HepG2 (cell line): ENCODE measurements at regions not wholly inside any gene's neighbourhood (a gene's known extent, or its start where the extent isn't known, plus 50 kb on each side); places are given as distances from the start of the nearest gene placed in this dataset.

ENCODE experiments used
- ARID2 ChIP-seq: sonication (generic); formaldehyde crosslinking; IDR thresholded peaks from 2 replicates; pipeline ENCODE4 v1.8.1; 2022; ENCODE audit warnings: mild to moderate bottlenecking, missing genetic modification reagents, borderline replicate concordance
- BCL6 ChIP-seq: IDR thresholded peaks from 2 replicates; pipeline ENCODE4 v1.6.1; 2016; ENCODE audit warnings: missing genetic modification reagents, missing compliant biosample characterization
- CC2D1A ChIP-seq: sonication (generic); formaldehyde crosslinking; IDR thresholded peaks from 2 replicates; pipeline ENCODE4 v1.8.1; 2023; ENCODE audit warnings: mild to moderate bottlenecking, missing genetic modification reagents
- DPF2 ChIP-seq: sonication (generic); formaldehyde crosslinking; IDR thresholded peaks from 2 replicates; pipeline ENCODE4 v1.4.0; 2020; ENCODE audit warnings: mild to moderate bottlenecking, low read depth, missing genetic modification reagents, borderline replicate concordance
- FOSL1 ChIP-seq: sonication (generic); formaldehyde crosslinking; IDR thresholded peaks from 2 replicates; pipeline ENCODE4 v1.9.0; 2021; ENCODE audit warnings: missing genetic modification reagents, borderline replicate concordance
- HMG20B ChIP-seq: conservative IDR thresholded peaks from 2 replicates; pipeline ENCODE4 v1.6.1; 2016; ENCODE audit warnings: missing genetic modification reagents, missing compliant biosample characterization
- HOXA3 ChIP-seq: sonication (generic); formaldehyde crosslinking; IDR thresholded peaks from 2 replicates; pipeline ENCODE4 v1.5.0; 2020; ENCODE audit warnings: missing genetic modification reagents
- ISX ChIP-seq: sonication (generic); formaldehyde crosslinking; conservative IDR thresholded peaks from 2 replicates; pipeline ENCODE4 v1.5.0; 2020; ENCODE audit warnings: missing genetic modification reagents
- KDM5B ChIP-seq: sonication (generic); formaldehyde crosslinking; IDR thresholded peaks from 2 replicates; pipeline ENCODE4 v1.4.0; 2020; ENCODE audit warnings: missing genetic modification reagents, mild to moderate bottlenecking, borderline replicate concordance
- NCOA2 ChIP-seq: sonication (generic); formaldehyde crosslinking; IDR thresholded peaks from 2 replicates; pipeline ENCODE4 v1.8.0; 2022; ENCODE audit warnings: inconsistent platforms
- SMC3 ChIP-seq: IDR thresholded peaks from 2 replicates; pipeline ENCODE4 v1.6.1; 2011; ENCODE audit warnings: low read length, improper control_type of control experiment
- SRY ChIP-seq: sonication (generic); formaldehyde crosslinking; IDR thresholded peaks from 2 replicates; pipeline ENCODE4 v1.8.0; 2022; ENCODE audit warnings: mild to moderate bottlenecking, missing genetic modification reagents
- TBX3 ChIP-seq: fragments of 450-650 bp; IDR thresholded peaks from 2 replicates; pipeline ENCODE4 v1.6.1; 2017; ENCODE audit warnings: antibody characterized with exemption, mild to moderate bottlenecking, inconsistent platforms, borderline replicate concordance
- ZFAT ChIP-seq: sonication (generic); formaldehyde crosslinking; conservative IDR thresholded peaks from 2 replicates; pipeline ENCODE4 v1.8.1; 2023; ENCODE audit warnings: missing genetic modification reagents, inconsistent platforms
- ZNF24 ChIP-seq: fragments of 450-650 bp; IDR thresholded peaks from 2 replicates; pipeline ENCODE4 v1.6.1; 2017; ENCODE audit warnings: antibody characterized with exemption, mild to moderate bottlenecking
- ZNF350 ChIP-seq: sonication (generic); formaldehyde crosslinking; IDR thresholded peaks from 2 replicates; pipeline ENCODE4 v1.4.0; 2020; ENCODE audit warnings: mild to moderate bottlenecking, low read depth, missing genetic modification reagents, borderline replicate concordance
- ZNF367 ChIP-seq: sonication (generic); formaldehyde crosslinking; IDR thresholded peaks from 2 replicates; pipeline ENCODE4 v1.4.0; 2020; ENCODE audit warnings: missing genetic modification reagents, borderline replicate concordance
- ZNF574 ChIP-seq: sonication (generic); formaldehyde crosslinking; IDR thresholded peaks from 2 replicates; pipeline ENCODE4 v1.4.0; 2020; ENCODE audit warnings: missing genetic modification reagents
- ZNF607 ChIP-seq: sonication (generic); formaldehyde crosslinking; IDR thresholded peaks from 2 replicates; pipeline ENCODE4 v1.5.1; 2020; ENCODE audit warnings: missing genetic modification reagents, mild to moderate bottlenecking, borderline replicate concordance
- ZNF652 ChIP-seq: IDR thresholded peaks from 2 replicates; pipeline ENCODE4 v1.6.1; 2016; ENCODE audit warnings: low read depth, borderline replicate concordance
- ZSCAN22 ChIP-seq: sonication (generic); formaldehyde crosslinking; IDR thresholded peaks from 2 replicates; pipeline ENCODE4 v1.4.0; 2020; ENCODE audit warnings: mild to moderate bottlenecking, missing genetic modification reagents
- TF ChIP-seq, protein P1 (sequence below): sonication (generic); formaldehyde crosslinking; conservative IDR thresholded peaks from 2 replicates; pipeline ENCODE4 v1.4.0; 2020; ENCODE audit warnings: missing genetic modification reagents
- TF ChIP-seq, protein P2 (sequence below): sonication (generic); formaldehyde crosslinking; conservative IDR thresholded peaks from 2 replicates; pipeline ENCODE4 v1.8.1; 2023; ENCODE audit warnings: missing genetic modification reagents
- TF ChIP-seq, protein P3 (sequence below): sonication (generic); formaldehyde crosslinking; IDR thresholded peaks from 2 replicates; pipeline ENCODE4 v1.5.1; 2020; ENCODE audit warnings: mild to moderate bottlenecking, moderate library complexity, missing genetic modification reagents

GRCh38 chr2:109680523-109681297, 66.5 kb downstream of the SOWAHC start (continued):
- TF ChIP-seq ZNF574 (CRISPR knock-in tag) (no peak), ZSCAN22 (CRISPR knock-in tag) (no peak), HMG20B (CRISPR knock-in tag) (no peak), ARID2 (0 out of 2 replicates have a peak, but pooled peaks have one; percentile 9), ZNF350 (CRISPR knock-in tag) (no peak), NCOA2 (CRISPR knock-in tag) (0 out of 2 replicates have a peak, but pooled peaks have one; percentile 27), ZNF367 (no peak), BCL6 (CRISPR knock-in tag) (peak; percentile 52; the same call in 1 of the 2 replicates), DPF2 (no peak), SMC3 (no peak), KDM5B (CRISPR knock-in tag) (no peak), ZFAT (CRISPR knock-in tag) (no peak), ISX (CRISPR knock-in tag) (no peak), TBX3 (no peak), FOSL1 (CRISPR knock-in tag) (no peak), SRY (no peak), ZNF652 (CRISPR knock-in tag) (no peak), ZNF24 (no peak), CC2D1A (CRISPR knock-in tag) (no peak), HOXA3 (peak; percentile 39; the same call in 1 of the 2 replicates), ZNF607 (CRISPR knock-in tag) (no peak)
- TF ChIP-seq, protein P1, sequence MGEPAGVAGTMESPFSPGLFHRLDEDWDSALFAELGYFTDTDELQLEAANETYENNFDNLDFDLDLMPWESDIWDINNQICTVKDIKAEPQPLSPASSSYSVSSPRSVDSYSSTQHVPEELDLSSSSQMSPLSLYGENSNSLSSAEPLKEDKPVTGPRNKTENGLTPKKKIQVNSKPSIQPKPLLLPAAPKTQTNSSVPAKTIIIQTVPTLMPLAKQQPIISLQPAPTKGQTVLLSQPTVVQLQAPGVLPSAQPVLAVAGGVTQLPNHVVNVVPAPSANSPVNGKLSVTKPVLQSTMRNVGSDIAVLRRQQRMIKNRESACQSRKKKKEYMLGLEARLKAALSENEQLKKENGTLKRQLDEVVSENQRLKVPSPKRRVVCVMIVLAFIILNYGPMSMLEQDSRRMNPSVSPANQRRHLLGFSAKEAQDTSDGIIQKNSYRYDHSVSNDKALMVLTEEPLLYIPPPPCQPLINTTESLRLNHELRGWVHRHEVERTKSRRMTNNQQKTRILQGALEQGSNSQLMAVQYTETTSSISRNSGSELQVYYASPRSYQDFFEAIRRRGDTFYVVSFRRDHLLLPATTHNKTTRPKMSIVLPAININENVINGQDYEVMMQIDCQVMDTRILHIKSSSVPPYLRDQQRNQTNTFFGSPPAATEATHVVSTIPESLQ (CRISPR knock-in tag), result no peak
- TF ChIP-seq, protein P2, sequence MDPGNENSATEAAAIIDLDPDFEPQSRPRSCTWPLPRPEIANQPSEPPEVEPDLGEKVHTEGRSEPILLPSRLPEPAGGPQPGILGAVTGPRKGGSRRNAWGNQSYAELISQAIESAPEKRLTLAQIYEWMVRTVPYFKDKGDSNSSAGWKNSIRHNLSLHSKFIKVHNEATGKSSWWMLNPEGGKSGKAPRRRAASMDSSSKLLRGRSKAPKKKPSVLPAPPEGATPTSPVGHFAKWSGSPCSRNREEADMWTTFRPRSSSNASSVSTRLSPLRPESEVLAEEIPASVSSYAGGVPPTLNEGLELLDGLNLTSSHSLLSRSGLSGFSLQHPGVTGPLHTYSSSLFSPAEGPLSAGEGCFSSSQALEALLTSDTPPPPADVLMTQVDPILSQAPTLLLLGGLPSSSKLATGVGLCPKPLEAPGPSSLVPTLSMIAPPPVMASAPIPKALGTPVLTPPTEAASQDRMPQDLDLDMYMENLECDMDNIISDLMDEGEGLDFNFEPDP (CRISPR knock-in tag), result no peak
- TF ChIP-seq, protein P3, sequence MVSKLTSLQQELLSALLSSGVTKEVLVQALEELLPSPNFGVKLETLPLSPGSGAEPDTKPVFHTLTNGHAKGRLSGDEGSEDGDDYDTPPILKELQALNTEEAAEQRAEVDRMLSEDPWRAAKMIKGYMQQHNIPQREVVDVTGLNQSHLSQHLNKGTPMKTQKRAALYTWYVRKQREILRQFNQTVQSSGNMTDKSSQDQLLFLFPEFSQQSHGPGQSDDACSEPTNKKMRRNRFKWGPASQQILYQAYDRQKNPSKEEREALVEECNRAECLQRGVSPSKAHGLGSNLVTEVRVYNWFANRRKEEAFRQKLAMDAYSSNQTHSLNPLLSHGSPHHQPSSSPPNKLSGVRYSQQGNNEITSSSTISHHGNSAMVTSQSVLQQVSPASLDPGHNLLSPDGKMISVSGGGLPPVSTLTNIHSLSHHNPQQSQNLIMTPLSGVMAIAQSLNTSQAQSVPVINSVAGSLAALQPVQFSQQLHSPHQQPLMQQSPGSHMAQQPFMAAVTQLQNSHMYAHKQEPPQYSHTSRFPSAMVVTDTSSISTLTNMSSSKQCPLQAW (CRISPR knock-in tag), result peak; percentile 71
